Skeletal muscle tissue (tissue), 3 donors: ENCODE measurements at regions not wholly inside any gene's neighbourhood (a gene's known extent, or its start where the extent isn't known, plus 50 kb on each side); places are given as distances from the start of the nearest gene placed in this dataset.
"Not testable (repeated sequence)": the region's sequence is repeated elsewhere in the genome, so short reads cannot be mapped to it uniquely, and the experiment has no call there.

Experiments used
- H3K27ac ChIP-seq: one replicate; pipeline ENCODE4 v1.7.0; 2013; ENCODE audit warnings: mild to moderate bottlenecking, low read depth, low read length, inconsistent platforms
- H3K27me3 ChIP-seq, 3 donors: one replicate each; pipeline ENCODE4 v1.7.0; 2013; ENCODE audit warnings: low read length in 3 of 3; ENCODE audit not compliant: control insufficient read depth in 3 of 3, insufficient read depth in 3 of 3
- H3K36me3 ChIP-seq, 3 donors: one replicate each; pipeline ENCODE4 v1.7.0; 2013; ENCODE audit warnings: low read length in 3 of 3; ENCODE audit not compliant: control insufficient read depth in 3 of 3, insufficient read depth in 3 of 3
- H3K4me1 ChIP-seq, 3 donors: one replicate each; pipeline ENCODE4 v1.7.0; 2013; ENCODE audit warnings: low read length in 3 of 3, mild to moderate bottlenecking in 3 of 3; ENCODE audit not compliant: control insufficient read depth in 3 of 3, insufficient read depth in 3 of 3
- H3K4me3 ChIP-seq, 3 donors: one replicate each; pipeline ENCODE4 v1.7.0; 2013; ENCODE audit warnings: low read length in 3 of 3
- H3K9ac ChIP-seq, 3 donors: one replicate each; pipeline ENCODE4 v1.7.0; 2013; ENCODE audit warnings: low read length in 3 of 3, mild to moderate bottlenecking in 3 of 3, moderate library complexity in 2 of 3, low read depth in 1 of 3
- H3K9me3 ChIP-seq, 3 donors: one replicate each; pipeline ENCODE4 v1.7.0; 2013; ENCODE audit warnings: low read length in 3 of 3; ENCODE audit not compliant: control insufficient read depth in 3 of 3
- donor health status: Osteomylitis.

DNA sequence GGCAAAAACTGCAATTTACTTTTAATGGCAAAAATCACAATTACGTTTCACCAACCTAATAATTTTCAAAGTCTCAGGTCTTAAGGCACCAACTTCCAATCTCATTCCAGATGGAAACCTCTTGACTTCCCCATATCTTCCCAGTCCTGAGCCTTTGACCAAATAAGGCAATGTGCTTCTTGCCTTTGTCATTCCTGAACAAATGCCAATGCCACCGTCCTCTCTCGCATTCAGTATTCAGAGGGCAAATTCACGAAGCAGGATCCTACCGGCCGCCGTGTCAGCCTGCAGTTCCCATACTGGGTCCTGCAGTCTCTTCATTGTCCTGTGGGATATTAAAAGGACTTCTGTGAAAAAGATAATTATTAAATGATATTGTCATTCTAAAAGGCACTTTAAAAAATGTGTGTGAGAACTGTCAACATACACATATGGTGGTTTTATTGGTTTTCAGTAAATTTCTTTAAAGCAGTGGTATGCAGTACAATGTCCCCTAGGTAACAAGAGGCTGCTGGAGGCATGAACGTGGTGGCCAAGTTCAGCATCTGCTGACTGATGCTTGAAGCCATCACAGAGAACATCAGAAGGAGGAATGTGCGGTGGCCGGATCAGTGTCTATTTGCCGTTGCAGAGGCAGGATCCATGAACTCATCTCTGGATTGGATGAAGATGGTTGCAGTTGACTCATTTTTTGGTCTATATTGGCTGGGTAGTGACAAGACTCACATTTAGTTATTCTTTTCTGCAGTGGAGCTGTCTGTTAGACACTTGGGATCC lies 101.4 kb upstream of the IRX4 start:
- H3K36me3 ChIP-seq: no peaks in the 10 kb centered on the region

DNA sequence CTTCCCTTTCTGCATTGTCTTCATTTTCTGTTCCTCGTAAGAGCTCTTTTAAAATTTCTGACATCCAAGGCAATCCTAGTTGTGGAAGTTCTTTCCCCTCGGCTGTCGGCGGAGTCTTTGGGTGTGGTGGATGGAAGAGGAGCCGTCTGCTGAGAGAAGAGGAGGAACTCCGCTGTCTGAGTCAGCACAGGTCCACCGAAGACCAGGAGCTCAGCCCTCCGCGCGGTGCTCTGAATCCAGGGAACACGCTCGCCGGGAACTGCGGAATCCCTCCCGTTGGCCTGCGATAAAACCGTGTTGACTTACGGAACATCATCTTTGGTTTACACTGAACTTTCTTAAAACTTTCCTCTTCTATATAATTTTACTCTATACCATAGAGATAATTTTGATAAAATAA lies 100.7 kb upstream of the IRX4 start:
- no peaks in the 10 kb centered on the region for H3K9me3 ChIP-seq
- no peaks in the 10 kb centered on the region for H3K27me3 ChIP-seq
- H3K36me3 ChIP-seq: no peaks in the 10 kb centered on the region
- H3K9ac ChIP-seq: no peak overlapping the region
- no peak overlapping the region for H3K4me3 ChIP-seq
- H3K27ac ChIP-seq: no peak overlapping the region
- no peaks in the 10 kb centered on the region for H3K4me1 ChIP-seq

More for the DNA sequence above, 101.4 kb upstream of the IRX4 start:
- H3K4me3 ChIP-seq: no peak overlapping the region
- H3K27me3 ChIP-seq: no peaks in the 10 kb centered on the region
- no peak overlapping the region for H3K27ac ChIP-seq
- H3K9ac ChIP-seq: no peak overlapping the region
- no peaks in the 10 kb centered on the region for H3K9me3 ChIP-seq
- no peaks in the 10 kb centered on the region for H3K4me1 ChIP-seq

DNA sequence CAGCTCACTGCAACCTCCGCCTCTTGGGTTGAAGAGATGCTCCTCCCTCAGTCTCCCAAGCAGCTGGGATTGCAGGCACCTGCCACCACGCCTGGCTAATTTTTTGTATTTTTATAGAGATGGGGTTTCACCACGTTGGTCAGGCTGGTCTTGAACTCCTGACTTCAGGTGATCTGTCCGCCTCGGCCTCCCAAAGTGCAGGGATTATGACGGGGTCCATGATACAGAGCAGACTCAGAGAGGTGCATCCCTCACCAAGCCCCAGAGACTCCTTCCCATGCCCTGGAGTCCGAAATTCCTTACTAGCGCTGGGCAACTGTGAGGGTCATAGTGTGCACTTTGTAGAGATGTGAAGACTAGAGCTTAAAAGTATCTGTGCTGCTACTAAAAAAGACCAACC lies 99.8 kb upstream of the IRX4 start:
- H3K27me3 ChIP-seq, H3K27ac ChIP-seq, H3K4me3 ChIP-seq, H3K9me3 ChIP-seq, H3K9ac ChIP-seq, H3K36me3 ChIP-seq, H3K4me1 ChIP-seq: not testable (repeated sequence)

DNA sequence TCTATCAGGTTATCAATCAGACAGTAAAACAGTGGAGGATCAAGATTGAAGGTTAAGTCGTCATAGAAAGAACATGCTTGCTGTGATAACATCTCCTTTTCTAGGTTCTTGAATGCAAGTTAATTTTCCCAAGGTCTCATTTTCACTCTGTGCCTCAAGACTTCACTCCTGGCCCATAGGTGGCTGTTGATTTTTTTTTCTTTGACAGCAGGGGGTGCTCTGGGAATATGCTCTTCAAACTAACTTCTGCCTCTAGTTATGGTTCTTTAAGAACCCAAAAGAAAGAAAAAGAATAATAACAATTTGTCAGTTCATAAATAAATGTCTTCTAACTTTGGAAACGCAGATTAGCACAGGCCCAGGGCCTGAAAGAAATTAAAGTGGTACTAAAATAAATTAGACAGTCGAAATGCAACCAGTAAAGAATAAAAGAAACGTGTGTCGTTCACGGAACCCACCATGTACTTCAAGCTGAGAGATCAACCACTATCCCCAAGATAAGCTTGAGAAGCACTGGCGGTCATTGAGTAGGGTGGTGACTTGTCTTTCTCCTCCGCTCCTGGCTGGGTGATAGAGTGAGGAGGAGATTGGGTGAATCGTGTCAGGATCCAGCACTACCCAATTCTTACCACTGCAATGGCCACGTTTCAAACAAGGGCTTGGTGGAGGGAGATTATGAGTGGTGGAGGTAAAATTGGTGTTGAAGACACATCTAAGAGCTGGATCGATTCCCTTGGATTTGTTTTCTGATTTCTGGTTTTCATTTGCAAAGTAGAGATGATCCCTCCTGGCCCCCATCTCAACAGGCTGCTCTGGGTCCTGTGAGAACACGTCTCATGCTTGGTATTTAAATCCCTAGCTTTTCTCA lies 93.4 kb upstream of the IRX4 start:
- Histone ChIP-seq H3K4me3 (no peak overlapping the region), H3K4me1 (no peaks in the 10 kb centered on the region), H3K9ac (no peak overlapping the region), H3K36me3 (no peaks in the 10 kb centered on the region), H3K9me3 (no peaks in the 10 kb centered on the region), H3K27ac (no peak overlapping the region), H3K27me3 (peaks cover 0 to 5% (median 2%) of the 10 kb centered on the region in 3 donors)

DNA sequence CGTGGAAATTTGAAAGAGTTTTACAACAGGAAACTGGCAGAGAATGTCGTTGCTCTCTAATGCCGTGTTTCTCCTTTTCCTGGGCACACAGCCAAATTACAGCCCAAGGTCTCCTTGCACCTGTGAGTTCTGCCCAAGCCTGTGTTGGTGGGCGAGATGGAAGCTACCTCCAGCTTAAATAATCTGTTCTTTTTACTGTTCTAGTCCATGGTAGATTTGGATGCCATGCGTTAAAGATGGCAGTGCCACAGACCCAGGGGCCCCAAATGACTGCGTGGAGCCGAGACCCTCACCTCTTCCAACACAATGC lies 92.6 kb upstream of the IRX4 start:
- Histone ChIP-seq H3K9me3 (no peaks in the 10 kb centered on the region), H3K9ac (no peak overlapping the region), H3K4me3 (no peak overlapping the region), H3K36me3 (no peaks in the 10 kb centered on the region), H3K27me3 (peaks cover 0 to 5% (median 2%) of the 10 kb centered on the region in 3 donors), H3K27ac (no peak overlapping the region), H3K4me1 (no peaks in the 10 kb centered on the region)

DNA sequence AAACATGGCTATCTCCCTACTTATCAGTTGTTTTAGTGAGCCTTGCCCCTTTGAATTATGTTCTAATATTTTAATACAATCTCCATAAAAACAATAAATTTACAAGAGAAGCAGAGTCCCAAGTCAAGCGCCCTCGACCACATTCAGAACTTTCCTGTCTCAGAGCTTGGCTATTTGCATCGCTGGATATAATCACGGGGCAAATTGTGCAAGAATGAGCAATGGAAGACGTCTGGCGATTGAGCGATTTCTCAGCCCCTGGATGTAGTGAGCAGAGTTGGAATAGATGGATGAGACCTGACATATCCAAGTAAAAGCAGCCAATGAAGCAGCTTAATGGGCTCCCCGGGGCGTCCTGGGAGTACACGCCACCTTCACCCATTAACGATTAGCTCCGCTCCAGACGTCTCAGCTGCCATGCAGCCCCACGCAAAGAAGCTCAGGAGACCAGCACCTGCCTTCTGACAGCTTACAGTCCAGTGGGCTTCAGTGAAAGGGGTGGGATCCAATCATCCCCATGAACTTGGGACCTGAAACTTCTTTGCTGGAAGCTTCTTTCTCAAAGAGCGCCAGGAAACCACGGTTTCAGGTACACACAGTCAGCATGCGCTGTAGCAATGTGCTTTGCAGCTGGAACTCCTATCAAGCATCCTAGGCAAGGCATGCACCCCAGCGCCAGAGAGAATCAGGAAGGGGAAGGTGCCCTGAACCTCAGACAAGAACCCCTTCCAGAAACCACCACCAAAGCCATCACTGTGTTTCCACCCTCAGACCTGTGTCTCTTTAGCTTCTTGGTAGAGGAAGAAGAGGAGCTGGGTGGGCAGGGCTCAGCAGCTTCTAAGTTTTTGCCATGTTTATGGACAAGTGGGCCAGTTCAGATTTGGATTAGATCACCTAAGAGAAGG lies 92.0 kb upstream of the IRX4 start:
- Histone ChIP-seq H3K27me3 (peaks cover 0 to 5% (median 2%) of the 10 kb centered on the region in 3 donors), H3K36me3 (no peaks in the 10 kb centered on the region), H3K4me1 (no peaks in the 10 kb centered on the region), H3K4me3 (no peak overlapping the region), H3K27ac (no peak overlapping the region), H3K9ac (no peak overlapping the region), H3K9me3 (no peaks in the 10 kb centered on the region)

DNA sequence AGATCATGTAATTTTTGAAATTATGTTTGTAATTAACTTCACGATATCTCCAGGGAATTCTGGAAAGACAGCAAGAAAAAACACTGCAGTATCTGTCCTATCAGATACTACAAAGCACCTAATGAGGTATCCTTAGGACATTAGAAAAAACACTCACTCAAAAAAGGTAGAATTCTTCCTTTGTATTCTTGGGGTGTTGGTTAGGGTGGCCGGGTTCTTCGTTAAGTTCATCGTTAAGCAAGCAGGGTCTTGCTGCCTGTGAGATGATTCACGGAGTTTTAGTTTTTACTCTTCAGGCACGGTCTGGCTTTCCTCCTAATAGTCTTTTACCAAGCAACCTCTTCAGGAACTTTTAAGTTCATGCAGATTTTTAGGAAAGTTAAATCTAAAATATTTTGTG lies 91.4 kb upstream of the IRX4 start:
- no peak overlapping the region for H3K4me3 ChIP-seq
- no peaks in the 10 kb centered on the region for H3K36me3 ChIP-seq
- H3K27ac ChIP-seq: no peak overlapping the region
- no peaks in the 10 kb centered on the region for H3K9me3 ChIP-seq
- no peaks in the 10 kb centered on the region for H3K4me1 ChIP-seq
- H3K27me3 ChIP-seq: peaks cover 0 to 5% (median 2%) of the 10 kb centered on the region in 3 donors
- no peak overlapping the region for H3K9ac ChIP-seq

DNA sequence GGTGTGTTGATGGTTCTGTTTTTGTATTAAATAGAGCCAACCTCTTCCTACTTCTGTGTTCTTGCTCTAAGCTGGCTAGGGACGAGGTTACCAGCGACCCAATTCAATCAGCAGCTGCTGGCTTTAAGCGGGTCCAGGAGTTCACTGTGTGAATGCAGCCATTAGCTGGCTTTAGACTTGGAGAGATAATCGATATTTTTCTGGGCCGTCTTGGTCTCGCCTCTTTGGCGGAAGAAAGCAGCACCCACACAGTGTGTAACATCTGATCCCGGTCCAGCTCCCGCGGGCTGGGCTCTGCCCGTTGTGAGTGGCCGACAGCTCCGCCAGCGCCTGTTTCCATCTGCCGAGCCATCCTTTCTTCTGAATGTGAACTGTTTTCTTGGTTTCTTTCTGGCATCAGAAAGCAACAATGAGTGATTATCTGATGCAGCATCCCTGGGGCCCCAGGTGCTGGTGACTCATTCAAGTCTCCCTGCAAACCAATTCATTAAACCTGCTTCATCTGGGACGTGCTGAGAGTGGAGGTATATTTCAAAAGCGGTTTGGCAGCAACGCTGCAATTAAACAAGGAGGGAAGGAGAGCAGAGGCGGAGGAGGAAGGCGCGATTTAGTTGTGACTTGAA lies 90.8 kb upstream of the IRX4 start:
- no peak overlapping the region for H3K4me3 ChIP-seq
- no peak overlapping the region for H3K9ac ChIP-seq
- H3K27me3 ChIP-seq: peaks cover 0 to 5% (median 2%) of the 10 kb centered on the region in 3 donors
- no peak overlapping the region for H3K27ac ChIP-seq
- no peaks in the 10 kb centered on the region for H3K36me3 ChIP-seq
- no peaks in the 10 kb centered on the region for H3K9me3 ChIP-seq
- H3K4me1 ChIP-seq: no peaks in the 10 kb centered on the region

DNA sequence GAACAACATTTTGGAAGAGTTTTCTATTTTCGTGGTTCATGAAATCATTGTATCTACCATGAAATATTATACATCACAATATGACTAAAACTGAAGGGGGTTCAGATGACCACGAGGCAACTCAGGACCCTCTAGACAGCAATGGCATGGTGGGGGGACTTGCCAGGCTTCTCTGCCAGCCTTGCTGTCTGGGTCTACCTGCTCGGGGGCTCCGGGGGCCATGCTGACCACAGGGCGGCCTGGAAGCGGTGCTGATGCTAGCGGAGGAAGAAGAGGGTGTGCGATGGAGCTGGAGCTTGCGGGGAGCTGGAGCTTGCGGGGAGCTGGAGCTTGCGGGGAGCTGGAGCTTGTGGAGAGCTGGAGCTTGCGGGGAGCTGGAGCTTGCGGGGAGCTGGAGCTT lies 89.2 kb upstream of the IRX4 start:
- no peak overlapping the region for H3K9ac ChIP-seq
- no peaks in the 10 kb centered on the region for H3K4me1 ChIP-seq
- H3K9me3 ChIP-seq: no peaks in the 10 kb centered on the region
- peaks cover 3 to 12% (median 4%) of the 10 kb centered on the region in 3 donors for H3K27me3 ChIP-seq
- H3K4me3 ChIP-seq: no peak overlapping the region
- no peaks in the 10 kb centered on the region for H3K36me3 ChIP-seq
- H3K27ac ChIP-seq: no peak overlapping the region
